H9 (cell line): ENCODE measurements at regions not wholly inside any gene's neighbourhood (a gene's known extent, or its start where the extent isn't known, plus 50 kb on each side); places are given as distances from the start of the nearest gene placed in this dataset.
"Not testable (repeated sequence)": the region's sequence is repeated elsewhere in the genome, so short reads cannot be mapped to it uniquely, and the experiment has no call there.

Experiments used
- DNase-seq: peaks from one replicate; pipeline ENCODE4 v3.0.0-alpha.2; 2017
- H2AFZ ChIP-seq: one replicate; pipeline ENCODE4 v1.6.1; 2013; ENCODE audit warnings: mild to moderate bottlenecking, low read length, control low read depth, moderate library complexity
- H2AK5ac ChIP-seq: 2 replicates; pipeline ENCODE4 v1.6.1; 2013; ENCODE audit warnings: low read length, control low read depth, mixed read lengths; ENCODE audit not compliant: insufficient read length
- H2BK120ac ChIP-seq: one replicate; pipeline ENCODE4 v1.6.1; 2013; ENCODE audit warnings: low read depth, mild to moderate bottlenecking, low read length, control low read depth, inconsistent platforms; ENCODE audit not compliant: poor library complexity, severe bottlenecking
- H2BK12ac ChIP-seq: 2 replicates; pipeline ENCODE4 v1.6.1; 2013; ENCODE audit warnings: low read length, control low read depth, mixed read lengths, low read depth; ENCODE audit not compliant: insufficient read length
- H2BK15ac ChIP-seq: 2 replicates; pipeline ENCODE4 v1.6.1; 2013; ENCODE audit warnings: low read depth, low read length, control low read depth
- H2BK20ac ChIP-seq: one replicate; pipeline ENCODE4 v1.6.1; 2013; ENCODE audit warnings: low read depth, mild to moderate bottlenecking, low read length, control low read depth, inconsistent platforms; ENCODE audit not compliant: poor library complexity, severe bottlenecking
- H2BK5ac ChIP-seq: 2 replicates; pipeline ENCODE4 v1.6.1; 2013; ENCODE audit warnings: low read length, control low read depth, mixed read lengths; ENCODE audit not compliant: insufficient read length
- H3K14ac ChIP-seq: 2 replicates; pipeline ENCODE4 v1.6.1; 2013; ENCODE audit warnings: low read length, control low read depth; ENCODE audit not compliant: insufficient read depth
- H3K18ac ChIP-seq: 2 replicates; pipeline ENCODE4 v1.6.1; 2013; ENCODE audit warnings: low read depth, mild to moderate bottlenecking, mixed read lengths, low read length, control low read depth; ENCODE audit not compliant: insufficient read length
- H3K23ac ChIP-seq: 2 replicates; pipeline ENCODE4 v1.6.1; 2013; ENCODE audit warnings: low read length, control low read depth, mixed read lengths, low read depth; ENCODE audit not compliant: insufficient read length
- H3K23me2 ChIP-seq: 2 replicates; pipeline ENCODE4 v1.6.1; 2013; ENCODE audit warnings: low read depth, mild to moderate bottlenecking, mixed read lengths, low read length, control low read depth; ENCODE audit not compliant: insufficient read length, poor library complexity, severe bottlenecking
- H3K27ac ChIP-seq: 2 replicates; pipeline ENCODE4 v1.5.1; 2013; ENCODE audit warnings: low read length, control low read depth, mixed read lengths, low read depth; ENCODE audit not compliant: insufficient read length
- H3K27me3 ChIP-seq: 2 replicates; pipeline ENCODE4 v1.6.1; 2013; ENCODE audit warnings: low read length, control low read depth, inconsistent platforms; ENCODE audit not compliant: insufficient read depth
- H3K4ac ChIP-seq: 2 replicates; pipeline ENCODE4 v1.6.1; 2013; ENCODE audit warnings: low read depth, mild to moderate bottlenecking, control low read depth, inconsistent platforms, low read length, moderate library complexity
- H3K4me1 ChIP-seq: 2 replicates; pipeline ENCODE4 v1.6.1; 2013; ENCODE audit warnings: low read length, control low read depth, inconsistent platforms; ENCODE audit not compliant: insufficient read depth
- H3K4me2 ChIP-seq: 2 replicates; pipeline ENCODE4 v1.6.1; 2013; ENCODE audit warnings: low read length, control low read depth, mixed read lengths; ENCODE audit not compliant: insufficient read length, insufficient read depth
- H3K56ac ChIP-seq: 2 replicates; pipeline ENCODE4 v1.6.1; 2013; ENCODE audit warnings: low read depth, mild to moderate bottlenecking, mixed read lengths, low read length, control low read depth; ENCODE audit not compliant: insufficient read length
- H3K79me1 ChIP-seq: 2 replicates; pipeline ENCODE4 v1.6.1; 2013; ENCODE audit warnings: low read depth, mild to moderate bottlenecking, moderate library complexity, low read length, control low read depth, inconsistent platforms; ENCODE audit not compliant: insufficient read depth, poor library complexity, severe bottlenecking
- H3K79me2 ChIP-seq: 2 replicates; pipeline ENCODE4 v1.6.1; 2013; ENCODE audit warnings: low read length, control low read depth, inconsistent platforms; ENCODE audit not compliant: insufficient read depth
- H3K9ac ChIP-seq: 2 replicates; pipeline ENCODE4 v1.6.1; 2013; ENCODE audit warnings: low read length, control low read depth, mixed read lengths; ENCODE audit not compliant: insufficient read length; ENCODE audit errors: extremely low read depth
- H3K9me3 ChIP-seq: one replicate; pipeline ENCODE4 v1.6.1; 2013; ENCODE audit warnings: low read depth, low read length, inconsistent platforms; ENCODE audit not compliant: control insufficient read depth
- H3T11ph ChIP-seq: one replicate; pipeline ENCODE4 v1.6.1; 2013; ENCODE audit warnings: mild to moderate bottlenecking, low read length, control low read depth, inconsistent platforms
- H4K20me1 ChIP-seq: one replicate; pipeline ENCODE4 v1.6.1; 2013; ENCODE audit not compliant: control insufficient read depth, insufficient read length, insufficient read depth
- H4K5ac ChIP-seq: 2 replicates; pipeline ENCODE4 v1.6.1; 2013; ENCODE audit warnings: low read depth, mild to moderate bottlenecking, mixed read lengths, low read length, control low read depth; ENCODE audit not compliant: insufficient read length
- H4K8ac ChIP-seq: replicated peaks from 2 replicates; pipeline ENCODE4 v1.6.1; 2013; ENCODE audit warnings: low read length, control low read depth, mixed read lengths, low read depth; ENCODE audit not compliant: insufficient read length
- H4K91ac ChIP-seq: 2 replicates; pipeline ENCODE4 v1.6.1; 2013; ENCODE audit warnings: low read depth, mild to moderate bottlenecking, moderate library complexity, mixed read lengths, low read length, control low read depth; ENCODE audit not compliant: insufficient read length
- H3K27ac Mint-ChIP-seq, 3 experiments: 2 replicates in 2 of 3; 3 replicates in 1 of 3; pipeline ENCODE4 v1.8.0; 2020 to 2021; ENCODE audit warnings: mixed read lengths in 3 of 3, mild to moderate bottlenecking in 1 of 3, moderate library complexity in 1 of 3
- H3K27me3 Mint-ChIP-seq: 2 replicates; pipeline ENCODE4 v1.8.0; 2021; ENCODE audit warnings: low read depth, mild to moderate bottlenecking, moderate library complexity, mixed read lengths
- H3K36me3 Mint-ChIP-seq, 3 experiments: 2 replicates in 2 of 3; 3 replicates in 1 of 3; pipeline ENCODE4 v1.8.0; 2020 to 2021; ENCODE audit warnings: low read depth in 3 of 3, mixed read lengths in 3 of 3; ENCODE audit not compliant: insufficient read depth in 1 of 3
- H3K4me1 Mint-ChIP-seq, 2 experiments: 2 replicates each; pipeline ENCODE4 v1.8.0; 2020; ENCODE audit warnings: mixed read lengths in 2 of 2
- H3K4me3 Mint-ChIP-seq, 2 experiments: 2 replicates in 1 of 2; 3 replicates in 1 of 2; pipeline ENCODE4 v1.8.0; 2020 to 2021; ENCODE audit warnings: mild to moderate bottlenecking in 2 of 2, mixed read lengths in 2 of 2, moderate library complexity in 1 of 2
- H3K9me3 Mint-ChIP-seq, 2 experiments: 2 replicates in 1 of 2; 3 replicates in 1 of 2; pipeline ENCODE4 v1.8.0; 2020; ENCODE audit warnings: mild to moderate bottlenecking in 2 of 2, mixed read lengths in 2 of 2, moderate library complexity in 1 of 2
- CTCF ChIP-seq: fragments of 200-600 bp; sonication (generic); conservative IDR thresholded peaks from 3 replicates; pipeline ENCODE4 v1.8.0; 2021; ENCODE audit warnings: antibody characterized with exemption, mild to moderate bottlenecking
- WGBS: extraction: QIAGEN DNeasy Blood & Tissue Kit; methylation state at CpG from one replicate; pipeline ENCODE4 v1.1.7; 2013; ENCODE audit warnings: missing lambda C conversion rate, low lambda C conversion rate, mixed read lengths; ENCODE audit not compliant: insufficient read length; ENCODE audit errors: extremely low coverage; 5-methylcytosine and 5-hydroxymethylcytosine counted together

GRCh38 chr3:13228584-13228983, 155.4 kb upstream of the IQSEC1 start:
- no peak overlapping the region for H2BK15ac ChIP-seq
- Mint-ChIP-seq H3K4me1 (peaks cover 4 to 20% of the 10 kb centered on the region in 2 experiments; a peak in 3 of 4 replicates), H3K9me3 (no peaks in the 10 kb centered on the region), H3K27me3 (no peaks in the 10 kb centered on the region), H3K4me3 (no peak overlapping the region), H3K27ac (no peak overlapping the region; a peak in 1 of 7 replicates), H3K36me3 (no peaks in the 10 kb centered on the region)
- H3K18ac ChIP-seq: no peak overlapping the region
- DNase-seq: no peak
- H3K23ac ChIP-seq: no peak overlapping the region
- no peak overlapping the region for H3K56ac ChIP-seq
- no peak overlapping the region for H3K4me2 ChIP-seq
- H3K9me3 ChIP-seq: no peaks in the 10 kb centered on the region
- TF ChIP-seq CTCF: no peak
- H4K91ac ChIP-seq: no peak overlapping the region
- no peaks in the 10 kb centered on the region for H4K20me1 ChIP-seq
- H3K4me1 ChIP-seq: no peaks in the 10 kb centered on the region
- no peak overlapping the region for H2AFZ ChIP-seq
- no peak overlapping the region for H2BK20ac ChIP-seq
- H2BK5ac ChIP-seq: no peak overlapping the region
- H4K8ac ChIP-seq: no peak overlapping the region
- no peak overlapping the region for H2BK12ac ChIP-seq
- no peak overlapping the region for H3T11ph ChIP-seq
- no peaks in the 10 kb centered on the region for H3K79me2 ChIP-seq
- H2AK5ac ChIP-seq: no peak overlapping the region
- H3K23me2 ChIP-seq: no peaks in the 10 kb centered on the region
- H3K27ac ChIP-seq: no peak overlapping the region
- H3K14ac ChIP-seq: no peak overlapping the region
- H2BK120ac ChIP-seq: no peak overlapping the region
- no peaks in the 10 kb centered on the region for H3K79me1 ChIP-seq
- H3K9ac ChIP-seq: no peak overlapping the region
- H3K27me3 ChIP-seq: no peaks in the 10 kb centered on the region
- WGBS: no CpG with 5 or more reads among the region's 3 CpGs
- H4K5ac ChIP-seq: no peak overlapping the region
- H3K4ac ChIP-seq: no peak overlapping the region

DNA sequence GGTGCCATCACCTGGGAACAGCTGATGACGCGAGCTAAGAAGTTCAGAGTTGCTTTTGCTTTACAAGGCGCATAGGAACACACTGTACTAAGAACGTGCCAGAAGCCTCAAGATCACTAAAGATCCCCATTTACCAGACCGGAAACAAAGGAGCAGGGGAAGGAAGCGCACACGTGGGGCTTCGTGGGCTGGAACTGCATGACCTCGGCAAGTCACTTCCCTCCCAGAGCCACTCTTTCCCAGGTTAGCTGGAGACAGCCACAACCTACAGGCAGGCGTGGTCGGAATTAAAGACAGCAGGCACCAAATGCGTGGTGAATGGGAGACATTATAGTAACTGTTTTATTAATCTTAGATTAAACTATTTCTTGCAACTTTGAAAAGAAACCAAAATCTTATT, 154.9 kb upstream of the IQSEC1 start:
- H2AFZ ChIP-seq, H3K18ac ChIP-seq, H2BK15ac ChIP-seq, H2BK12ac ChIP-seq, H3K4ac ChIP-seq, H4K8ac ChIP-seq, H4K5ac ChIP-seq, H4K91ac ChIP-seq, H3T11ph ChIP-seq, H3K36me3 Mint-ChIP-seq, H2BK120ac ChIP-seq, H3K4me2 ChIP-seq, H3K56ac ChIP-seq, H3K9ac ChIP-seq, H4K20me1 ChIP-seq, H2BK20ac ChIP-seq, H3K9me3 Mint-ChIP-seq, H3K79me2 ChIP-seq, H3K4me3 Mint-ChIP-seq, H2BK5ac ChIP-seq, H3K27me3 Mint-ChIP-seq, H2AK5ac ChIP-seq, H3K27me3 ChIP-seq, H3K27ac Mint-ChIP-seq, DNase-seq, H3K79me1 ChIP-seq, H3K14ac ChIP-seq, H3K4me1 ChIP-seq, H3K23me2 ChIP-seq, H3K9me3 ChIP-seq, H3K23ac ChIP-seq, H3K27ac ChIP-seq: not testable (repeated sequence)
- WGBS: no CpG with 5 or more reads among the region's 12 CpGs
- peaks cover 3 to 20% of the 10 kb centered on the region in 2 experiments; a peak in 2 of 4 replicates for H3K4me1 Mint-ChIP-seq
